ENCODE measurements at regions not wholly inside any gene's neighbourhood (a gene's known extent, or its start where the extent isn't known, plus 50 kb on each side); places are given as distances from the start of the nearest gene placed in this dataset.

- Histone ChIP-seq H4K5ac (ENCODE audit: low read depth, low read length) (no peak overlapping the region), H2AK5ac (ENCODE audit: low read depth, low read length) (no peak overlapping the region), H3K36me3 (ENCODE audit: control insufficient read depth, insufficient read depth, low read length) (no peaks in the 10 kb centered on the region), H4K20me1 (ENCODE audit: insufficient read depth, low read length) (no peaks in the 10 kb centered on the region), H3K56ac (ENCODE audit: extremely low read depth, insufficient read depth, low read length) (no peak overlapping the region), H3K27ac (ENCODE audit: insufficient read depth, low read length) (no peak overlapping the region), H4K8ac (ENCODE audit: low read depth in 2 of 2, low read length in 2 of 2) (no peak overlapping the region), H2BK120ac (ENCODE audit: low read depth, low read length) (no peak overlapping the region), H3K23ac (ENCODE audit: low read depth, low read length) (no peak overlapping the region), H3K4me1 (ENCODE audit: control insufficient read depth, insufficient read depth, low read length) (no peaks in the 10 kb centered on the region), H2AFZ (replicated peaks; ENCODE audit: low read length, poor library complexity) (no peak overlapping the region), H3K4me3 (ENCODE audit: insufficient read depth, low read depth, low read length) (no peak overlapping the region), H4K91ac (ENCODE audit: insufficient read depth, low read depth, low read length) (no peak overlapping the region), H3K79me1 (ENCODE audit: low read depth in 1 of 2, low read length in 2 of 2) (no peaks in the 10 kb centered on the region), H3K9me3 (ENCODE audit: control insufficient read depth, insufficient read depth, low read length) (no peaks in the 10 kb centered on the region), H2BK5ac (ENCODE audit: low read depth, low read length, poor library complexity, severe bottlenecking) (no peak overlapping the region), H3K18ac (ENCODE audit: low read depth, low read length) (no peak overlapping the region), H3K27me3 (ENCODE audit: control insufficient read depth, insufficient read depth, low read length) (no peaks in the 10 kb centered on the region), H2AK9ac (replicated peaks; ENCODE audit: low read depth, low read length, poor library complexity) (no peak overlapping the region), H3K9me1 (ENCODE audit: insufficient read depth, low read length) (no peaks in the 10 kb centered on the region), H3K4ac (ENCODE audit: low read depth, low read length) (no peak overlapping the region), H2BK15ac (ENCODE audit: low read depth, low read length) (no peak overlapping the region), H3K9ac (ENCODE audit: low read depth, low read length) (no peak overlapping the region), H2BK20ac (ENCODE audit: low read depth, low read length) (no peak overlapping the region), H3K14ac (replicated peaks; ENCODE audit: low read depth, low read length) (no peak overlapping the region), H3K4me2 (ENCODE audit: low read depth, low read length) (no peak overlapping the region)
- DNase-seq (no peak), ATAC-seq (ENCODE audit: low read depth) (no peak)
- TF ChIP-seq POLR2A (IDR thresholded peaks at IDR 0.05; ENCODE audit: low read depth, low read length) (no peak), SMC3 (IDR thresholded peaks at IDR 0.05; ENCODE audit: low read depth, low read length) (no peak), MXI1 (IDR thresholded peaks at IDR 0.05; ENCODE audit: borderline replicate concordance, low read depth, low read length) (no peak), MAFK (IDR thresholded peaks at IDR 0.05; ENCODE audit: low read depth, low read length) (no peak), ELK1 (IDR thresholded peaks at IDR 0.05; ENCODE audit: borderline replicate concordance, low read depth, low read length) (no peak), CTCF (conservative IDR thresholded peaks at IDR 0.05; ENCODE audit: low read depth, low read length) (no peak), CHD1 (IDR thresholded peaks at IDR 0.05; ENCODE audit: low read depth, low read length) (no peak), USF2 (IDR thresholded peaks at IDR 0.05; ENCODE audit: low read depth, low read length) (no peak), RCOR1 (IDR thresholded peaks at IDR 0.05; ENCODE audit: insufficient replicate concordance, low read length) (no peak), MAZ (IDR thresholded peaks at IDR 0.05; ENCODE audit: borderline replicate concordance, low read depth, low read length) (no peak), RFX5 (IDR thresholded peaks at IDR 0.05; ENCODE audit: low read depth, low read length) (no peak), NFE2L2 (IDR thresholded peaks at IDR 0.05; ENCODE audit: low read depth, low read length) (no peak), RAD21 (IDR thresholded peaks at IDR 0.05; ENCODE audit: low read length) (no peak), BHLHE40 (IDR thresholded peaks at IDR 0.05; ENCODE audit: low read depth, low read length) (no peak), FOS (IDR thresholded peaks at IDR 0.05; ENCODE audit: low read depth, low read length) (no peak)
- dilution Hi-C loops (cut with HindIII; ENCODE audit: low sequenced_read_pairs, unreplicated experiment) (no loop called here), intact Hi-C loops (cut with micrococcal nuclease) (no loop called here), in situ Hi-C loops (cut with MboI; ENCODE audit: low sequenced_read_pairs) (no loop called here)
- no CpG with 5 or more reads among the region's 1 CpG for WGBS, 2 experiments (ENCODE audit: extremely low coverage in 2 of 2, insufficient read length in 1 of 2)
- ChIA-PET POLR2A (ENCODE audit: unreplicated experiment) (no interaction called here), CTCF (no interaction called here)
- no TSS peak for BruUV-seq (replicated peaks)
Observed at GRCh38 chr10:104527013-104527412, 114.1 kb upstream of the SORCS3 start.
